HCT116 (cell line): ENCODE measurements at regions not wholly inside any gene's neighbourhood (a gene's known extent, or its start where the extent isn't known, plus 50 kb on each side); places are given as distances from the start of the nearest gene placed in this dataset.

Experiments
- POLR2A ChIP-seq: IDR thresholded peaks from 2 replicates; pipeline ENCODE4 v1.7.0; 2011; ENCODE audit warnings: borderline replicate concordance; ENCODE audit not compliant: insufficient read depth, insufficient read length; ENCODE audit errors: extremely low read depth
- TF ChIP-seq, protein P1 (sequence below), 3 experiments: fragments of 200-600 bp in 1 of 3; sonication (generic) in 1 of 3; IDR thresholded peaks in 2 of 3; conservative IDR thresholded peaks in 1 of 3; 2 replicates each; pipeline ENCODE4 v1.5.1; 2012 to 2017; ENCODE audit warnings: low read depth in 2 of 3, low read length in 2 of 3, antibody characterized with exemption in 1 of 3, borderline replicate concordance in 1 of 3, control low read depth in 1 of 3, mild to moderate bottlenecking in 1 of 3, mixed read lengths in 1 of 3, mixed run types in 1 of 3, moderate library complexity in 1 of 3; ENCODE audit not compliant: insufficient read depth in 1 of 3

DNA sequence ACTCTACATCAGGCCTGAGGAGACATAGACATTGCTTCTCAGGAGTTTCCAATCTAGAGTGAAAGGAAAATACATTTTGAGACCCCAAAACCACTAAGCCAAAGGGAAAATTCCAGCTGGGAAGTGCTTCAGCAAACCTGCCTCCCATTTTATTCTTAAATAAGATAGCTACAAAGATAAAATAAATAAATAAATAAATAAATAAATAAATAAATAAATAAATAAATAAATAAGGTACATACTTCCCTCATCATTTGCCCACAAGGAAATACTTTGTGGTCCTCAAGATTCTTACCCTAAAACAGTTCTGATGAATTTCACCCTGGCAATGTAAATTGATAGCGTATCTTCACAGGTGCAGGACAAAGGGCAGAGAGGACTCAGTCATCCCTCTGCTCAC, 474.0 kb upstream of the ROBO1 start:
- TF ChIP-seq, protein P1, sequence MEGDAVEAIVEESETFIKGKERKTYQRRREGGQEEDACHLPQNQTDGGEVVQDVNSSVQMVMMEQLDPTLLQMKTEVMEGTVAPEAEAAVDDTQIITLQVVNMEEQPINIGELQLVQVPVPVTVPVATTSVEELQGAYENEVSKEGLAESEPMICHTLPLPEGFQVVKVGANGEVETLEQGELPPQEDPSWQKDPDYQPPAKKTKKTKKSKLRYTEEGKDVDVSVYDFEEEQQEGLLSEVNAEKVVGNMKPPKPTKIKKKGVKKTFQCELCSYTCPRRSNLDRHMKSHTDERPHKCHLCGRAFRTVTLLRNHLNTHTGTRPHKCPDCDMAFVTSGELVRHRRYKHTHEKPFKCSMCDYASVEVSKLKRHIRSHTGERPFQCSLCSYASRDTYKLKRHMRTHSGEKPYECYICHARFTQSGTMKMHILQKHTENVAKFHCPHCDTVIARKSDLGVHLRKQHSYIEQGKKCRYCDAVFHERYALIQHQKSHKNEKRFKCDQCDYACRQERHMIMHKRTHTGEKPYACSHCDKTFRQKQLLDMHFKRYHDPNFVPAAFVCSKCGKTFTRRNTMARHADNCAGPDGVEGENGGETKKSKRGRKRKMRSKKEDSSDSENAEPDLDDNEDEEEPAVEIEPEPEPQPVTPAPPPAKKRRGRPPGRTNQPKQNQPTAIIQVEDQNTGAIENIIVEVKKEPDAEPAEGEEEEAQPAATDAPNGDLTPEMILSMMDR (IDR thresholded peaks at IDR 0.05 in 2 of 3, conservative IDR thresholded peaks at IDR 0.05 in 1 of 3; ENCODE audit: borderline replicate concordance in 1 of 3, insufficient read depth in 1 of 3, low read depth in 2 of 3, low read length in 2 of 3), result no peak
- no peak for TF ChIP-seq POLR2A
